HG03159 (cell line): ENCODE measurements at regions not wholly inside any gene's neighbourhood (a gene's known extent, or its start where the extent isn't known, plus 50 kb on each side); places are given as distances from the start of the nearest gene placed in this dataset.

ENCODE experiments used
- ATAC-seq: cut with Tn5 transposase; IDR thresholded peaks from one replicate; pipeline ENCODE4 v1.9.1; 2021; ENCODE audit warnings: mild to moderate bottlenecking, moderate library complexity; ENCODE audit not compliant: unreplicated experiment

DNA sequence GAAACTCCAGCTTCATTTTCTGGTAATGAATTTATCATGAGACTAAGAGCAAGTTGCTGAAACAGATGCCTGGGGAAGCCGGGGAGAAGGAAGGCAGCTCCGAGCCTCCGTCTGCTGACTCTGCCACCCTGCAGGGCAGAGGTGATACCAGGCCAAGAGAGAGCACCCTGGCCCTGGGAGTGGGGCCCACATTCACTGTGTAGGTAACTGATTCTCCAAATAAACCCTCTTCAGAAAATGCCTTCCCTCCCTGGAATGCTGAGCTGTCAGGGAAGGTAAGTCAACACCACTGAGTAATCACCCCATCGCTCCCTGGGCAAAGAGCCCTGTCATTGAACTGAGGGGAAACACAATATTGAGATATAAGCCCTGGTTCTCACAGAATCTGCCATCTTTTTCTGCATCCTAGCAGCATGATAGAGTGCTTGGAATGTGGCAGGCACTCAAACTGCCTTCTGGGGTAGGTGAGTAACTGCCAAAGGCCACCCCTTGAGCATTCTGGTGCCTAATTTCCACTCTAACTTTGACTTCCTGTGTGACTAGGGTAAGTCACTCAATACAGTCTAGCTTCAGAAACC is 147.6 kb downstream of the SPATA19 start:
- no peak for ATAC-seq

- no peak for ATAC-seq
These were observed 148.2 kb downstream of the SPATA19 start for GRCh38 chr11:133697161-133697560.

DNA sequence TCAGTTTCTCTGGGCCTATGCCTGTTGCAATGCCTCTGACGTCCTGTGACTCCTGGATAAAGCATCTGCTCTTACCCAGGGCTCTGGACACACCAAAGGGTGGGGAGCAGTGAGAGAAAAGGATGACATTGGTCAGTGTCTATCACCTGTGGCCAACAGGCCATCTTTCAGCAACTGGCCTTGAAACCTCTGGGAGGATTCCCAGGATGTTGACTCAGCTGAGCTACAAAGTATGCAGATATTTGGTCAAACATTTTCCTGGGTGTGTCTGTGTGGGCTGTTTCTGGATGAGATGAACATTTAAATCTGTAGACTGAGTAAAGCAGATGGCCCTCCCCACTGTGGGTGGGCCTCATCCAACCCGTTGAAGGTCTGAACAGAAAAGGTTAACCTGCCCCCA is 149.9 kb downstream of the SPATA19 start:
- ATAC-seq = no peak

DNA sequence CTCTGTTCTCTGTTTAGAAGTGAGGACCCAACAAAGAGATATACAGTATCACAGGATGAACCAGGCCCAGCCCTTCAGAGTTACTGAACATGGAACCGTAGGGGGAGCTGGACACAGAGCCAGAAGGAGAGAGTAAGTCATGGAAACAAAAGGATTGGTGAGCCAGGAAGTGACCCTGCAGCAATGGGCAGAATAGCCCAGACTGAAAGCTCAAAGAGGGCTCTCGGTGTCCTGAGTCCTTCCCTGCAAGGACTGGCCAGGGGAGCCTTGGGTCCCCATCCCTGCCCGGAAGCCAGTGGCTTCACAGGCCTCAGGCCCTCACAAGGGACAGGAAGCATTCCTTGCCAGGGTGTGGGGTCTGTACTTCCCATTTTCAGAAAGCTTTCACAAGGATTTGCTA is 150.6 kb downstream of the SPATA19 start:
- ATAC-seq = no peak

DNA sequence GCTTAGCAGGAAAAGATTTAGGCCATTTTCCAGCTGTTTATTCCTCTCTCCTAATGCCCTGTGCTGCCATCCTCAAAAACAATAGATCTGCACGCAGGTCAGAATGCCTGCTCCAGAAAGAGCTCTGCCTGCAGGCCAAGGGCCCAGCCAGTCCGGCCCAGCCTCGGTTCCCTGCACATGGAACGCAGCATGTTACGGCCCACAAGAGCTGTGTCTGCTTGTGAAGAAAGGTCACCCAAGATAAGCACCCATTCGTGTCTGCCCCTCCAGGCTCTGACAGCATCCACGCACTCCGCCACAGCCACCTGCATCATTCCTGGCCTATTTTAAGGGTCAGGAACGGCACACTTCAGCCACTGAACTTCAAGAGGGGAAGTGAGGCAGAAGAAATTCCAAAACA is 152.2 kb downstream of the SPATA19 start:
- ATAC-seq = no peak

GRCh38 chr11:133692126-133692934 is 153.0 kb downstream of the SPATA19 start:
- ATAC-seq = no peak

- no peak for ATAC-seq
These were observed 155.5 kb upstream of the OPCML start for GRCh38 chr11:133687781-133688180.

GRCh38 chr11:133681901-133682300 is 149.6 kb upstream of the OPCML start:
- no peak for ATAC-seq

GRCh38 chr11:133679896-133680295 is 147.6 kb upstream of the OPCML start:
- ATAC-seq = no peak

DNA sequence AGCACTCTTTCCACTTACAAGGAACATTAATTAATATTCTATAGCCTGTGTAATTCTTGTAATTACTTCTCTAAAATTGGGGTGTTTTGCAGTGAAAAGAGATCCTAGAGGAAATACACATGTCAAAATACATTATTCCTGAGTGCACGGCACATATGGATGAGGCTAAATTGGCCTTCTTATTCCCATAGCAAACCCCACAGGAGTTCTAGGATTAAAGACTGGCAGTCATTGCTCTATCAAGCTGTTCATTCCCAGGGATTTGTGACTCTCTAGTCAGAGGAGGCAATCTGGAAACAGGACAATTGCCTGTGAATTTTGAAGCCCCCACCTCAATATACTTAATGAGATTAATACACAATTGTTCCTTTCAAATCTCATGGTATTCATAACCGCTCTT is 145.9 kb upstream of the OPCML start:
- ATAC-seq = no peak

DNA sequence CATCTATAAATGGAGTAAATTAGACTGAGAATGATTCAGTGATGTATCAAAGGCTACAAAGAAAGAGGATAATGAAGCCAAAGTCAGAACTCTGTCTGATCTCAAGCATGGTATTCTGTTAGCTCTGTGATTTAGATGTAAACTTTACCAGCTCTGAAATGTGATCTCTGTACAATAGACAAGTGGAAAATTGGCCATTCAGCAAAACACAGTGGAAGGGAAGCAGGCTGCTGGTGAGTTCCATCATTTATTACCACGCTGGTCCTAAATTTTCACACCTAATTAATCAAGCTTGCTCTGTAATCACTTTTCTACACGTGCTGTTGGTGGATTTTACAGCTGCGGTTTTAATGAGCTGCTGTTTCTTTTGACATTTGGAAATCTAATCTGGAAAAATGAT is 145.1 kb upstream of the OPCML start:
- no peak for ATAC-seq

DNA sequence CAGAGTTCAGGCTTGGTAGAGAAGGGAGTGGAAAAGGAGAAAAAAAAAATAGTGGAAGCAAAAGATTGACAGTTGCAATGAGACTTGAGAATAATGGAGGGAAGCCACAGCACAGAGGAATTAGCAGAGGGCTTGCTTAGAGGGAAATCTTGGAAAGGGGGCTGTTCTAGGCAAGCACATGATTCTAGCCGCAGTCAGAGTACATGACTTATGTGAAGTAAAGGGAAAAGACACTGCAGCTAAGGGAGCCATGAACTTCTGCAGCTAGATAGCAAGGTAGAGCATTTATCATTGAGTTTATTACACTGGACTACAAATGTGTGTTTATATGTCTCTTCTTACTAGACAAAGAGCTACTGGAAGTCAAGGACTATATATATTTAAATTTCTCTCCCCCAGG is 144.0 kb upstream of the OPCML start:
- ATAC-seq = no peak

GRCh38 chr11:133669371-133670053 is 137.2 kb upstream of the OPCML start:
- no peak for ATAC-seq

DNA sequence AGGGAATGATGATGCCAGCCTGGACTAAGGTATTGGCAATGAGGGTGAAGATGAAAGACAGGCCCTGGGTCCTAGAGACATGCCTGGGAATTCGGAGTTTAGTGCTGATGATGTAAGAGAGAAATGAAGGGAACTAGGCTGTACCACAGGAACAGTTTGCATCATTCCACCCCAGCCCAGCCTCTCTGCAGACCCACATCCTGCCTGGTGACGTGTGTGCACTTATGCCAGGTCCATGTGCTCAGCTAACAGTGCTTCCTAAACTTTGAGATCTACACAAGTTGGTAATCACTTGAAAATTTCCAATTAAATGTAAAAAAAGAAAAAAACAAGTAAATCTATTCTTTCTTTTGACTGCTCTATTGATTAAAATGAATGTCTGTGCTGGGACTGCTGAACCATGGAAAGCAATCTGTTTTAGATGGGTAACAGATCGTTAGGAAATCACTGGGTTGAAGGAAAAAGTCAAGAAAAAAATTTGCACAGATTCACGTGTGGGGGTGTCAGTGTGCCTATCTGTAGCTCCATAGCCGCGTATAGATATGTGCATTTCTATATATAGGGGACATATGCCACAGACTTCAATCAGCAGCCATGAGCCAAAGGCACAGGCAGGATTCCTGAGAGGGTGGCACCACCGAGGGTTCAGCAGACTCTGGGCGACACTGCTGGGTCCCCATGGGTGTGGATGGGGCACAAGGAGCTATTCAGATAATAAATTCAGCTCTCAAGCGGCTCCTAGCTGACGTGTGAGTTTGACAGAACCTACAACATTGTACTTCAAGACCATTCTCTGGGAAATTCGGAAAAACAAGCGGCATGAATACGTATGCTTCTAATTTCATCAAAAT is 131.1 kb upstream of the OPCML start:
- no peak for ATAC-seq

DNA sequence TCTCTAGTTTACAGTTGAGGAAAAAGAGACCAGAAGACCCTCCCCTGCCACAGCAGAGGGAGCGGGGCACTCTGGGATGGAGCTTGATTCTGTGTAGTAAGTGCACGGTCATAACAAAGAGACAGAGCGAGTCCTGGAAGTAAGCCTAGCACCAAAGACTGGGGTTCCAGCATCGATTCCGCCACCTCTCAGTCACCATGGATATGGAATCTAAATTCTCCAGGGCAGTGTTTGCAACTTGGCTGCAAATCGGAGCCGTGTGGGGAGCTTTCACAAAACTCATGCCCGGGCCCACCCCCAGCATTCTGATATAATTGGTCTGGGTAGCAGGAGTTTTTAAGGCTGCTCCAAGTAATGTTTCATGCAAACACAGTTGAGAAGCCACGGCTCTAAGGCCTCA is 129.5 kb upstream of the OPCML start:
- no peak for ATAC-seq

DNA sequence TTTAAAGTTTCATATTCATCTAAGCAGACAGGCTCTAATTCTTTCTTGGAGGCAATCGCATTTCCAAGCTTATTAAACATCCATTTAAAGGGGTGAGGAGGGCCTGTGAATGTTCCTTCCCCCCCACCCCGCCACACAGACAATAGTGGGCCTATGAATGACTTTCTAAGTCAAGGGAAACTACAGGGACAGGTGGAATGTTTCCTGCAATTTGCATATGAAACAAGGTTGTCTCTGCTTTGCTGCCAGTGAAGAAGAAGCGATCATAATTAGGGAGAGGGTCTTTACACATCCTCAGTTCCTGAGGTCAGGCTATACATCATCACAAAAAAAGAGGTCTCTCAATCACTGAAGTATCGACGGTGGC is 127.9 kb upstream of the OPCML start:
- no peak for ATAC-seq

DNA sequence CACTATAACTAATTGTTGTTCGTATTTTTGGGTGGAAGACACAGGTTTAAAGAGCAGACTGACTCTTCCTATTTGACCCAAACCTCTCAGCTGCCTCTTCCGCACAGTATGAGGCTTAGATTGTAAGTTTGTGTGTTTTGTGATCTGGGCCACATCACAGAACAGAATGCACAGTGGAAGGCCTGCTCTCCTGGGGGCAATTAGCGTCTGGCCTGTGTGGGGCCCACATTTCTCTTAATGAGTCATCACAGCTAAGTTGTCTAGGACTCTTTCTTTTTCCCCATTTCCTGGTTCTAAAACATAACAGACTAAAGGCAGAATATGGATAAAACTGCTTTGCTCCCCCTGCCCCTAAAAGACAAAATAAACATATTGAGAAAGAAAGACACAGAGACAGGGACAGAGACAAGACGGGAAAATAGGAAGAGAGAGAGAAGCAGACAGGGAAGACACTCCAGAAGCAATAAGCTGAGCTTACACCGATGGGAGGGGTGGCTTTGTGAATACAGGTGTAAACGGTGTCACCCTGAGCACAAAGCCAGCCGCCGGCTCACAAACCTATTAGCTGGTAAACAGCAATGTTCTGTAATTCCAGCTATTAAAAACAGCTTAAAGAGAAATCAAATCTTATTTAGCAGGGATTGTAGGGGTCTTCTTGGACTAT is 127.4 kb upstream of the OPCML start:
- ATAC-seq = peak; percentile 65

DNA sequence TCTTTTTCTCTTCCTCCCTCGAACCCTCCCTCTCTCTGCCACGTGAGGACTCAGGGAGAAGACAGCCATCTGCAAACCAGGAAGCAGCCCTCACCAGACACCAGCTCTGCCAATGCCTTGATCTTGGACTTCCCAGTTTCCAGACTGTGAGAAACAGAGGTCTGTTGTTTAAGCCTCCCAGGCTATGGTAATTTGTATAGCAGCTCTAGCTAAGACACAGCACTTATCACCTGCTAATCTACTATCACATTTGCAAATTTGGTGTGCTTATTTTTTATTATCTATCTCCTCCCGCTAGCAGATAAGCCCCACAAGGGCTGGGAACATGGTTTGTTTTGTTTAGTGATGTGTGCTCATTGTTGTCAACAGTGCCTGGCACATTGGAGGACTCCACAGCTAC is 124.8 kb upstream of the OPCML start:
- ATAC-seq = no peak

DNA sequence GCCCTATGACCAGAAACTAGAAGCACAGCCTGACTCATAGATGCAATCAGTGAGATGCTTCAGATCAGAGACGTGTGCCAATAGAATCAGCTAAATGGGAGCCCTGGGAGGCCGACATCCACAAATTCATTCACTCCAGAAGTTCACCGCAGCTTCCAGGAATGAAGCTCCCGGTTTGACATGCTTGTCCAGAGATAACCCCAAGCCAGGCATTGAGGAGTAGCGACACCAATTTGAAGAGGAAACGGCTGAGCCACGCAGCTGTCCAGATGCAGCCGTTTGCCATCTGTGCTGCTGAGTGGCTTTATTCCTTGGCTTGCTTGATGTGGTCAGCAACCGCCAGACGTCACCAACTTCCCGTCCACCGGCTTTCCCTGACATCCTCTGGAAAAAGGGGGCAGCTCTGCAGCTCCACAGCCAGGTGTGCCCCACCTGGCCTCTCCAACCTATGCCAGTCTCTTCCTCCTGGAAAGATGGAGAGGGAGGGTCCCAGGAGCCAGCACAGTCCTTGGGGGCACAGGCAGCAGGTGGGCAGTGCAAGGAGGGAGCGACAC is 123.9 kb upstream of the OPCML start:
- no peak for ATAC-seq

GRCh38 chr11:133654630-133655212 is 122.4 kb upstream of the OPCML start:
- no peak for ATAC-seq
